ENCODE measurements at regions not wholly inside any gene's neighbourhood (a gene's known extent, or its start where the extent isn't known, plus 50 kb on each side); places are given as distances from the start of the nearest gene placed in this dataset.
"Not testable (repeated sequence)": the region's sequence is repeated elsewhere in the genome, so short reads cannot be mapped to it uniquely, and the experiment has no call there.

DNA sequence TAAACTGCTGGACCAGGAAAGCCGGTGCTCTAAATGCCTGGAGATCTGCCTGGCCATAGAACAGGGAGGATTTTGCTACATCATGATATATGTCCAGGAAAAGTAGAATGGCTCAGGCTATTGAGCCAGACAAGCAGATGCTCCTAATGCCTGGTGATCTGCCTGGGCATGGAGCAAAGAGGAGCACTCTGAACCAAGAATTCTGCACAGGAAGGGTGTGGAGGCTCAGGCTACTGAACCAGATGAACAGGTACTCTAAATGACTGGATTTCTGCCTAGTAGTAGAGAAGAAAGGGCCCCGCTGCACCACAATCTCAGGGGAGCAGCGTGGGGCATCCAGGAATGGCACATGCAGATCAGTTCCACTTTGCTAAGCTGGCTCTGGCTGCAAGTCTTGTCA is 607.9 kb downstream of the ANKRD50 start:
- ChIA-PET POLR2A (no interaction called here), CTCF (no interaction called here)
- H3K4me3 Mint-ChIP-seq, result no peak overlapping the region
- H3K36me3 Mint-ChIP-seq (ENCODE audit: low read depth), result no peaks in the 10 kb centered on the region
- no peak for DNase-seq
- no peaks in the 10 kb centered on the region for H3K9me3 Mint-ChIP-seq
- H3K27me3 Mint-ChIP-seq, result no peaks in the 10 kb centered on the region
- no peak overlapping the region for H3K27ac Mint-ChIP-seq
- H3K4me1 Mint-ChIP-seq, result no peaks in the 10 kb centered on the region

DNA sequence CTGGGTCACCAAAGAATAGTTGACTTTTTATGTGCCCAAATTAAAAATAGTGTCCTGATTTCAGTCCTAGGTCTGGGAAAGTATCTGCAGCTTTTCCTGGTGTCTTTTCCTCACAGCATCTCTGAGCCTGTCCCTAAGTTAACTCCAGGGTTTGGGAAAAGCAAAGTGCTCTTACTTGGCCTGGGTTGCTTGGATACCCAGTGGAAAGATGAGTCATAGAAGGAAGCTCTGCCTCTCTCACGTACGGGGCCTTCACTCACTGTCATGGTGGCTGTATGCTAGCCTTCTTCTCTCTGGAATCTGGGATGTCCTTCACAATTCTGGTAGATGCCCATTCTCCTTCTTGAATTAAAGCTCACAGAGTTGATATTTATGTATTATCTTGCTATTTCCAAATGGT is 607.3 kb downstream of the ANKRD50 start:
- no peaks in the 10 kb centered on the region for H3K27me3 Mint-ChIP-seq
- POLR2A ChIA-PET, result no interaction called here
- no peaks in the 10 kb centered on the region for H3K36me3 Mint-ChIP-seq (ENCODE audit: low read depth)
- no peaks in the 10 kb centered on the region for H3K4me1 Mint-ChIP-seq
- CTCF ChIA-PET, result no interaction called here
- no peak overlapping the region for H3K27ac Mint-ChIP-seq
- no peak for DNase-seq
- H3K9me3 Mint-ChIP-seq, result no peaks in the 10 kb centered on the region
- no peak overlapping the region for H3K4me3 Mint-ChIP-seq

GRCh38 chr4:124111411-124111810 is 601.1 kb downstream of the ANKRD50 start:
- ChIA-PET CTCF (no interaction called here), POLR2A (no interaction called here)
- Mint-ChIP-seq H3K27me3 (no peaks in the 10 kb centered on the region), H3K27ac (no peak overlapping the region), H3K4me3 (no peak overlapping the region), H3K9me3 (no peaks in the 10 kb centered on the region), H3K4me1 (no peaks in the 10 kb centered on the region), H3K36me3 (ENCODE audit: low read depth) (no peaks in the 10 kb centered on the region)
- DNase-seq, result no peak

- Mint-ChIP-seq H3K9me3 (no peaks in the 10 kb centered on the region), H3K4me3 (no peak overlapping the region)
Measured at GRCh38 chr4:124111922-124112321, 600.6 kb downstream of the ANKRD50 start.

DNA sequence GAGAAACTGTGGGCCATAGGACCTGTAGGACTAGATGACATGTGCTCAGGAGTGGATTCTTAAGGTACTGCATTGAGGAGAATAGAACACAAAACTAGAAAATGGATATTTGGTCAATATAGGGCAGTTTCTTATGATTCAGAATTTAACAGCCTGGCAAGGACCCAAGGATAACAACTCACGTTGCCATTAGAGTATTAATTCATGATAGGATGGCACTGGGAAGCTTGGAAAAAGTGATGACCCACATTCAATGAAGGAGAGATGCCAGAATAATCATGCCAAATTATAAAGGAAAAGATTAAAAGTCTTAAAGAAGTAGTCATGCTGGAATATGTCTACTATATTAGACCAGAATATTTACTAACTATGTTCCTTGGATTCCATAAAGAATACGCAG is 594.5 kb downstream of the ANKRD50 start:
- ChIA-PET CTCF (no interaction called here), POLR2A (no interaction called here)
- no peak overlapping the region for H3K27ac Mint-ChIP-seq
- H3K27me3 Mint-ChIP-seq, result no peaks in the 10 kb centered on the region
- no peaks in the 10 kb centered on the region for H3K36me3 Mint-ChIP-seq (ENCODE audit: low read depth)
- no peak overlapping the region for H3K4me3 Mint-ChIP-seq
- H3K4me1 Mint-ChIP-seq, result no peaks in the 10 kb centered on the region
- DNase-seq, result no peak
- no peaks in the 10 kb centered on the region for H3K9me3 Mint-ChIP-seq

More at GRCh38 chr4:124111922-124112321, 600.6 kb downstream of the ANKRD50 start:
- Mint-ChIP-seq H3K4me1 (no peaks in the 10 kb centered on the region), H3K27ac (no peak overlapping the region), H3K27me3 (no peaks in the 10 kb centered on the region), H3K36me3 (ENCODE audit: low read depth) (no peaks in the 10 kb centered on the region)
- POLR2A ChIA-PET, result no interaction called here
- CTCF ChIA-PET, result no interaction called here
- no peak for DNase-seq

GRCh38 chr4:124121461-124121971 is 591.0 kb downstream of the ANKRD50 start:
- H3K36me3 Mint-ChIP-seq (ENCODE audit: low read depth), result no peaks in the 10 kb centered on the region
- H3K4me3 Mint-ChIP-seq, result no peak overlapping the region
- POLR2A ChIA-PET, result no interaction called here
- no peaks in the 10 kb centered on the region for H3K4me1 Mint-ChIP-seq
- no peaks in the 10 kb centered on the region for H3K9me3 Mint-ChIP-seq
- CTCF ChIA-PET, result no interaction called here
- no peaks in the 10 kb centered on the region for H3K27me3 Mint-ChIP-seq
- no peak overlapping the region for H3K27ac Mint-ChIP-seq
- DNase-seq, result no peak

DNA sequence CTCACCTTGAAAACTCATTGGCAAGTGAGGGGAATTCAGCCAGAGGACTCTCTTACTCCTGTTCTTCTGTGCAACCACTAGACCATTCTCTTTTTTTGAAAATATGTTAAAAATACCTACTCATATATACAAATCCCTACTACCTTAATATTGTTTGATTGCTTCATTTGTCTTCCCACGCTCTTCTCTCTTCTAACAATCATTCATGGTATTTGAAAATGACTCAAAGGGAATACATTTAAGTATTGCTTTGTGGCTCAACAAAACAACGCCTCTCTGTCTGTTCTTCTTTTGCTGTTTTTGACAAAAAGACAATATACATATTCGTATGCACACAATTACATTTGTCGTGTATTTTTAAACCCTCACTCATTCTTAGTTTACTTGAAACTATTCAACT is 589.4 kb downstream of the ANKRD50 start:
- Mint-ChIP-seq H3K27ac (no peak overlapping the region), H3K4me1 (no peaks in the 10 kb centered on the region), H3K27me3 (no peaks in the 10 kb centered on the region), H3K36me3 (ENCODE audit: low read depth) (no peaks in the 10 kb centered on the region), H3K9me3 (no peaks in the 10 kb centered on the region), H3K4me3 (no peak overlapping the region)
- DNase-seq, result no peak
- POLR2A ChIA-PET, result no interaction called here
- CTCF ChIA-PET, result no interaction called here

DNA sequence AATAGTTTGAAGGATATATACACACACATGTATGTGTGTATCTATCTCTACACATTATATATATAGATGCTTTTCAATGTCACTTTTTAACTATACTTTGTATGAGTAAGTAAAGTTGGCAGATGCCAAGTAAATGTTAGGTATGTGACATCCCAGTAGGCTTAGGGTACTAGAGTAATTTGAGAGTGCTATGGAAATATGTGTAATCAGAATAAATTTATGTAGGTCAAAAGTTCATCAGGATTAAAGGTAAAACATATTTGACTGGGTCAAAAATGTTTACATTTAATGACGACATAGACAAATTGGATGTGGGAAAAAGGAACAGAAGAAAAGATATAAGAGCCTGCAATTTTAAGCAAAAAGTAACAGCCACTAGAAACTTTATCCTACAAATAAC is 588.8 kb downstream of the ANKRD50 start:
- ChIA-PET CTCF (no interaction called here), POLR2A (no interaction called here)
- Mint-ChIP-seq H3K36me3 (ENCODE audit: low read depth) (no peaks in the 10 kb centered on the region), H3K9me3 (no peaks in the 10 kb centered on the region), H3K4me1 (no peaks in the 10 kb centered on the region), H3K27ac (no peak overlapping the region), H3K4me3 (no peak overlapping the region), H3K27me3 (no peaks in the 10 kb centered on the region)
- DNase-seq, result no peak

DNA sequence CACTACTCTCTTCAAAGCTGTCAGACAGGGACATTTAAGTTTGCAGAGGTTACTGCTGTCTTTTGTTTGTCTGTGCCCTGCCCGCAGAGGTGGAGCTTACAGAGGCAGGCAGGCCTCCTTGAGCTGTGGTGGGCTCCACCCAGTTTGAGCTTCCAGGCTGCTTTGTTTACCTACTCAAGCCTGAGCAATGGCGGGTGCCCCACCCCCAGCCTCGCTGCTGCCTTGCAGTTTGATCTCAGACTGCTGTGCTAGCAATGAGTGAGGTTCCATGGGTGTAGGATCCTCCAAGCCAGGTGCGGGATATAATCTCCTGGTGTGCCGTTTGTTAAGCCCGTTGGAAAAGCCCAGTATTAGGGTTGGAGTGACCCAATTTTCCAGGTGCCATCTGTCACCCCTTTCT is 581.2 kb downstream of the ANKRD50 start:
- H3K9me3 Mint-ChIP-seq; H3K36me3 Mint-ChIP-seq (ENCODE audit: low read depth); H3K27me3 Mint-ChIP-seq; H3K4me1 Mint-ChIP-seq; CTCF ChIA-PET; H3K27ac Mint-ChIP-seq; DNase-seq; POLR2A ChIA-PET; H3K4me3 Mint-ChIP-seq: not testable (repeated sequence)

DNA sequence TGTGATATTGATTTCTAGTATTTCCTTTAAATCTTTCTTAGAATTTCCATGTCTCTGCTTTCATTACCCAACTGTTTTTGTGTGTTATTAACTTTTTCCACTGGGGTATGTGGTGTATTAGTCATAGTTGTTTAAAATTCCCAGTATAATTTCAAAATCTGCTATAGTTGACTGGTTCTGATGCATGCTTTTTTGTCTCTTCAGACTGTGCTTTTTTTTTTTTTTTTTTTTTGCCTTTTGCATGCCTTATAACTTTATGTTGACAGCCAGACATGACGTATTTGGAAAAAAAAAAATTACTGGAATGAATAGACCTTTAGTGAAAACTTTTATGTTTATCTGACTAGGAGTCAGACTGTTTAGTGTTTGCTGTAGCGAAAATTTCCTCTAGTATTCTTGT is 580.4 kb downstream of the ANKRD50 start:
- Mint-ChIP-seq H3K27ac (no peak overlapping the region), H3K9me3 (peaks cover 4% of the 10 kb centered on the region), H3K27me3 (no peaks in the 10 kb centered on the region), H3K36me3 (ENCODE audit: low read depth) (no peaks in the 10 kb centered on the region), H3K4me1 (no peaks in the 10 kb centered on the region), H3K4me3 (no peak overlapping the region)
- ChIA-PET POLR2A (no interaction called here), CTCF (no interaction called here)
- DNase-seq, result no peak

GRCh38 chr4:124133753-124134152 is 578.8 kb downstream of the ANKRD50 start:
- CTCF ChIA-PET, result no interaction called here

GRCh38 chr4:124135409-124135813 is 577.1 kb downstream of the ANKRD50 start:
- ChIA-PET POLR2A (no interaction called here), CTCF (no interaction called here)
- Mint-ChIP-seq H3K27ac (no peak overlapping the region), H3K4me1 (no peaks in the 10 kb centered on the region), H3K27me3 (no peaks in the 10 kb centered on the region), H3K9me3 (peaks cover 4% of the 10 kb centered on the region), H3K36me3 (ENCODE audit: low read depth) (no peaks in the 10 kb centered on the region), H3K4me3 (no peak overlapping the region)
- DNase-seq, result no peak

More at GRCh38 chr4:124133753-124134152, 578.8 kb downstream of the ANKRD50 start:
- no peak for DNase-seq
- H3K36me3 Mint-ChIP-seq (ENCODE audit: low read depth), result no peaks in the 10 kb centered on the region
- H3K27ac Mint-ChIP-seq, result no peak overlapping the region
- POLR2A ChIA-PET, result no interaction called here
- H3K9me3 Mint-ChIP-seq, result peaks cover 4% of the 10 kb centered on the region
- no peaks in the 10 kb centered on the region for H3K4me1 Mint-ChIP-seq
- no peak overlapping the region for H3K4me3 Mint-ChIP-seq
- H3K27me3 Mint-ChIP-seq, result no peaks in the 10 kb centered on the region

DNA sequence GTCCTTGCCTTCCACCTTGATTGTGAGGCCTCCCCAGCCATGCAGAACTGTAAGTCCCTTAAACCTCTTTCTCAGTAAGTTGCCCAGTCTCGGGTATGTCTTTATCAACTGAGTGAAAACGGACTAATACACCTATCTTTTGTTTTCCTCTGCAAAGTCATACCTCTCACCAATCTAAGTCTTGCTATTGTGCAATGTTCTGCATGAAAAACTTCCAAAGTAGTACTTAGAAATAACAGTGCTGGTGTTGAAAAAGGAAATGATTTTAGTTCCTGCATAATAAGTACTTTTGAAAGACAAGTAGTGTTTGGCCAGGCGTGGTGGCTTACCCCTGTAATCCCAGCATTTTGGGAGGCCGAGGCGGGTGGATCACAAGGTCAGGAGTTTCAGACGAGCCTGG is 573.5 kb downstream of the ANKRD50 start:
- Mint-ChIP-seq H3K27me3 (no peaks in the 10 kb centered on the region), H3K9me3 (no peaks in the 10 kb centered on the region), H3K4me3 (no peak overlapping the region), H3K4me1 (no peaks in the 10 kb centered on the region), H3K27ac (no peak overlapping the region), H3K36me3 (ENCODE audit: low read depth) (no peaks in the 10 kb centered on the region)
- POLR2A ChIA-PET, result no interaction called here
- CTCF ChIA-PET, result no interaction called here
- no peak for DNase-seq

GRCh38 chr4:124143632-124144031 is 568.9 kb downstream of the ANKRD50 start:
- no peaks in the 10 kb centered on the region for H3K27me3 Mint-ChIP-seq
- no peak for DNase-seq
- no peaks in the 10 kb centered on the region for H3K9me3 Mint-ChIP-seq
- ChIA-PET POLR2A (no interaction called here), CTCF (no interaction called here)
- H3K4me3 Mint-ChIP-seq, result no peak overlapping the region
- H3K36me3 Mint-ChIP-seq (ENCODE audit: low read depth), result no peaks in the 10 kb centered on the region
- H3K27ac Mint-ChIP-seq, result no peak overlapping the region
- H3K4me1 Mint-ChIP-seq, result no peaks in the 10 kb centered on the region

DNA sequence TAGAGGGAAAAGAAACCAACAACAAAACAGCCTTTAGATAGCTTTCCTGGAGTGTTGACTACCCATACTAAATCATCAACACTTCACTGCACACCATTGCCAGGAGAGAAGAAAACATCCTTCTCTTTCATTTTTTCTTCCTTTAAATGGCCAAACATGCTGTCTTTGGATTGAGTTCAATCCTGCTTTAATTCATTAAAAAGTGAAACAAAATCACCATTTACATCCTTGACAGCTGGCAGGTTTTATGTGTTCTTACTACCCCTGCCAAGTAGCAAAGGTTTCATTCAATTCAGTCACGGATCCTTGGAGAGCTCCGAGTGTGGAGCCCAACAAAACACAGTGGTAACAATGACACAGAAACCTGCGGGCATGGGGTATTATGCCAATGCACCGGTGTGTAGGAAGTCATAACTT is 568.3 kb downstream of the ANKRD50 start:
- no peaks in the 10 kb centered on the region for H3K27me3 Mint-ChIP-seq
- H3K9me3 Mint-ChIP-seq, result no peaks in the 10 kb centered on the region
- no peaks in the 10 kb centered on the region for H3K36me3 Mint-ChIP-seq (ENCODE audit: low read depth)
- no peaks in the 10 kb centered on the region for H3K4me1 Mint-ChIP-seq
- CTCF ChIA-PET, result no interaction called here
- DNase-seq, result no peak
- no peak overlapping the region for H3K27ac Mint-ChIP-seq
- H3K4me3 Mint-ChIP-seq, result no peak overlapping the region
- POLR2A ChIA-PET, result no interaction called here
